HL-60 (cell line): ENCODE measurements at regions not wholly inside any gene's neighbourhood (a gene's known extent, or its start where the extent isn't known, plus 50 kb on each side); places are given as distances from the start of the nearest gene placed in this dataset.

Experiments
- DNase-seq, 2 experiments: peaks; one replicate each; pipeline ENCODE4 v3.0.0-alpha.2; 2010 to 2020; ENCODE audit warnings: low read depth in 1 of 2, low spot score in 1 of 2
- H3K27ac ChIP-seq: fragments of 250-450 bp; sonication (Bioruptor Pico); replicated peaks from 2 replicates; pipeline ENCODE4 v1.5.1; 2020; ENCODE audit warnings: mild to moderate bottlenecking, moderate library complexity
- H3K27me3 ChIP-seq: fragments of 250-450 bp; sonication (Bioruptor Pico); 2 replicates; pipeline ENCODE4 v1.5.1; 2021; ENCODE audit warnings: mild to moderate bottlenecking, moderate library complexity; ENCODE audit not compliant: insufficient read depth, poor library complexity, severe bottlenecking
- H3K4me3 ChIP-seq: replicated peaks from 2 replicates; pipeline ENCODE4 v1.5.1; 2011; ENCODE audit warnings: mild to moderate bottlenecking, control low read depth, low read length; ENCODE audit not compliant: insufficient read depth
- GABPA ChIP-seq: IDR thresholded peaks from 2 replicates; pipeline ENCODE4 v1.6.1; 2012; ENCODE audit warnings: low read depth
- POLR2AphosphoS5 ChIP-seq: IDR thresholded peaks from 2 replicates; pipeline ENCODE4 v1.6.1; 2012; ENCODE audit warnings: low read depth
- SPI1 ChIP-seq: IDR thresholded peaks from 2 replicates; pipeline ENCODE4 v1.6.1; 2012; ENCODE audit warnings: low read depth, mild to moderate bottlenecking, borderline replicate concordance
- TF ChIP-seq, protein P1 (sequence below): IDR thresholded peaks from 2 replicates; pipeline ENCODE4 v1.6.1; 2012; ENCODE audit warnings: low read depth; ENCODE audit not compliant: insufficient replicate concordance
- TF ChIP-seq, protein P2 (sequence below): IDR thresholded peaks from one replicate; pipeline ENCODE4 v1.5.1; 2011; ENCODE audit warnings: low read length, control low read depth, inconsistent platforms; ENCODE audit not compliant: insufficient read depth

DNA sequence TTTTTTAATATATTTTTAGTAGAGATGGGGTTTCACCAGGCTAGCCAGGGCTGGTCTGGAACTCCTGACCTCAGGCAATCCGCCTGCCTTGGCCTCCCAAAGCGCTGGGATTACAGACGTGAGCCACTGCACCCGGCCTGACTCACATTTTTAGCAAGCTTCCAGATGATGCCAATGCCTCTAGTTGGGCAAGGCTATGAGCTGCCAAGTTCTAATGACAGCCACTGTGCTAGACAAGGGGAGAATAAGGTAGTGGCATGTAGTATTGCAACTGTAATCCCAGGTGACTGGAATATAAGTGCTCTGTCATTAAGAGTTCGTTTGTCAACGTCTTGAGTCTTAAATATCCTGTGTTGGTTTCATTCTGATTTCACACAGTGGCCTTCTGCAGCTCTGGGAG lies 96.7 kb downstream of the SLIT2 start:
- H3K4me3 ChIP-seq, result no peak overlapping the region
- no peaks in the 10 kb centered on the region for H3K27me3 ChIP-seq
- no peak for TF ChIP-seq SPI1
- TF ChIP-seq, protein P1, sequence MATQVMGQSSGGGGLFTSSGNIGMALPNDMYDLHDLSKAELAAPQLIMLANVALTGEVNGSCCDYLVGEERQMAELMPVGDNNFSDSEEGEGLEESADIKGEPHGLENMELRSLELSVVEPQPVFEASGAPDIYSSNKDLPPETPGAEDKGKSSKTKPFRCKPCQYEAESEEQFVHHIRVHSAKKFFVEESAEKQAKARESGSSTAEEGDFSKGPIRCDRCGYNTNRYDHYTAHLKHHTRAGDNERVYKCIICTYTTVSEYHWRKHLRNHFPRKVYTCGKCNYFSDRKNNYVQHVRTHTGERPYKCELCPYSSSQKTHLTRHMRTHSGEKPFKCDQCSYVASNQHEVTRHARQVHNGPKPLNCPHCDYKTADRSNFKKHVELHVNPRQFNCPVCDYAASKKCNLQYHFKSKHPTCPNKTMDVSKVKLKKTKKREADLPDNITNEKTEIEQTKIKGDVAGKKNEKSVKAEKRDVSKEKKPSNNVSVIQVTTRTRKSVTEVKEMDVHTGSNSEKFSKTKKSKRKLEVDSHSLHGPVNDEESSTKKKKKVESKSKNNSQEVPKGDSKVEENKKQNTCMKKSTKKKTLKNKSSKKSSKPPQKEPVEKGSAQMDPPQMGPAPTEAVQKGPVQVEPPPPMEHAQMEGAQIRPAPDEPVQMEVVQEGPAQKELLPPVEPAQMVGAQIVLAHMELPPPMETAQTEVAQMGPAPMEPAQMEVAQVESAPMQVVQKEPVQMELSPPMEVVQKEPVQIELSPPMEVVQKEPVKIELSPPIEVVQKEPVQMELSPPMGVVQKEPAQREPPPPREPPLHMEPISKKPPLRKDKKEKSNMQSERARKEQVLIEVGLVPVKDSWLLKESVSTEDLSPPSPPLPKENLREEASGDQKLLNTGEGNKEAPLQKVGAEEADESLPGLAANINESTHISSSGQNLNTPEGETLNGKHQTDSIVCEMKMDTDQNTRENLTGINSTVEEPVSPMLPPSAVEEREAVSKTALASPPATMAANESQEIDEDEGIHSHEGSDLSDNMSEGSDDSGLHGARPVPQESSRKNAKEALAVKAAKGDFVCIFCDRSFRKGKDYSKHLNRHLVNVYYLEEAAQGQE, result no peak
- TF ChIP-seq GABPA, result no peak
- no peak for TF ChIP-seq POLR2AphosphoS5
- TF ChIP-seq, protein P2, sequence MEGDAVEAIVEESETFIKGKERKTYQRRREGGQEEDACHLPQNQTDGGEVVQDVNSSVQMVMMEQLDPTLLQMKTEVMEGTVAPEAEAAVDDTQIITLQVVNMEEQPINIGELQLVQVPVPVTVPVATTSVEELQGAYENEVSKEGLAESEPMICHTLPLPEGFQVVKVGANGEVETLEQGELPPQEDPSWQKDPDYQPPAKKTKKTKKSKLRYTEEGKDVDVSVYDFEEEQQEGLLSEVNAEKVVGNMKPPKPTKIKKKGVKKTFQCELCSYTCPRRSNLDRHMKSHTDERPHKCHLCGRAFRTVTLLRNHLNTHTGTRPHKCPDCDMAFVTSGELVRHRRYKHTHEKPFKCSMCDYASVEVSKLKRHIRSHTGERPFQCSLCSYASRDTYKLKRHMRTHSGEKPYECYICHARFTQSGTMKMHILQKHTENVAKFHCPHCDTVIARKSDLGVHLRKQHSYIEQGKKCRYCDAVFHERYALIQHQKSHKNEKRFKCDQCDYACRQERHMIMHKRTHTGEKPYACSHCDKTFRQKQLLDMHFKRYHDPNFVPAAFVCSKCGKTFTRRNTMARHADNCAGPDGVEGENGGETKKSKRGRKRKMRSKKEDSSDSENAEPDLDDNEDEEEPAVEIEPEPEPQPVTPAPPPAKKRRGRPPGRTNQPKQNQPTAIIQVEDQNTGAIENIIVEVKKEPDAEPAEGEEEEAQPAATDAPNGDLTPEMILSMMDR, result no peak
- no peak overlapping the region for H3K27ac ChIP-seq
- DNase-seq, result no peak

DNA sequence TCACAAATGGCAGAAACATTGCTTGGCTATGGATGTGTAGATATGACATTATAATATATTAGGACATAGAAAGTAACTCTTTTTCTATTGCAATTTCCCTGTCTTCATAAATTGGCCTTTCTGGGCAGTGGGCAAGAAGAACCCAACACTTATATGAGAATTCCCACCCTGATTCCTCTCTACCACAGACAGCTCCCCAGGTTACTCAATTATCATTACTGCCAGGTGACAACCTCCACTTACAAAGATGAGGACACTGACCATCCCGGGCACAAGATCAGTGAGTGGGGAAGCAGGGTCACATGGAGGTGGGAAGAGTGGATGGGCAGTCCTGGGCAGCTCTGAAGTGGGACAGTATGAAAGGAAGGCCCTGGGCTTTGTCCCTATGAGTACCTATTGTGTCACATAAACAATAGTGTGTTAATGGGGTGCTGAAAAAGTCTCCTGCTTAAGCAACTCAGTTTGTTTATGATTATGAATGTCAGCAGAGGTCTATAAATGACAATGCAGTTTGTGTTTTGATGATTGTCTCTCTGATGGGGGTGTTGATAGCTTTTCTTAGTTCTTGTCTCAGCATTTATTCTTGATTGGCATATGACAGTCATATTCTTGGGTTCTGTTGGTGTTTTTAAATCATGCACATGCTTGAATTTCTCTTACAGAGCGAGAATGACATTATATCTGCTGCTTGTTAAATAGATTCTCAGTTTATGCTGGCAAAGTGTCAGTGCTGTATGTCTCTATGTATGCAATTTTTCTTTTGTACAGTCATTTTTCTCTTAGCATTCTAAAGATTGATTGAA lies 99.9 kb downstream of the SLIT2 start:
- DNase-seq, result no peak
- H3K27me3 ChIP-seq, result no peaks in the 10 kb centered on the region
- TF ChIP-seq, protein P1, result no peak
- TF ChIP-seq POLR2AphosphoS5, result no peak
- TF ChIP-seq, protein P2, result no peak
- no peak for TF ChIP-seq SPI1
- TF ChIP-seq GABPA, result no peak
- H3K27ac ChIP-seq, result no peak overlapping the region
- H3K4me3 ChIP-seq, result no peak overlapping the region

DNA sequence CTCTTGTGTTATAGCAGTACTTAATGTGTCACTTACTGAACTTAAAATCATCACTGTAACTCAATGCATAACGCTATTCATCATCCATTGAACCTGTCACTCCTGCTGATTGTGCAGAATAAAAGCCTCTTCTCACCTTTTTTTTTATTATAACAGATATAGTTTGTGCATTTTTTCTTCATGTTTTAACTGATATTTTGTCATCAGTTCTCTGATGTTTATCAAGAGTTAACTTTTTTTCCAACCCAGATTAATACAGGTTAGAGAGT lies 100.4 kb downstream of the SLIT2 start:
- Histone ChIP-seq H3K4me3 (no peak overlapping the region), H3K27ac (no peak overlapping the region), H3K27me3 (no peaks in the 10 kb centered on the region)
- TF ChIP-seq, protein P2, result no peak
- TF ChIP-seq GABPA (no peak), POLR2AphosphoS5 (no peak), SPI1 (no peak)
- TF ChIP-seq, protein P1, result no peak
- DNase-seq, result no peak
